CD4-positive, alpha-beta T cell treated with Interleukin-17A for 1 hour (primary cell): ENCODE measurements at regions not wholly inside any gene's neighbourhood (a gene's known extent, or its start where the extent isn't known, plus 50 kb on each side); places are given as distances from the start of the nearest gene placed in this dataset.

Experiments used
- DNase-seq: peaks from one replicate; pipeline ENCODE4 v3.0.0-alpha.2; 2020

- DNase-seq = no peak
These were observed 311.2 kb downstream of the CMPK2 start for GRCh38 chr2:6554466-6554865.

- no peak for DNase-seq
These were observed 309.0 kb downstream of the CMPK2 start for GRCh38 chr2:6556755-6557154.

DNA sequence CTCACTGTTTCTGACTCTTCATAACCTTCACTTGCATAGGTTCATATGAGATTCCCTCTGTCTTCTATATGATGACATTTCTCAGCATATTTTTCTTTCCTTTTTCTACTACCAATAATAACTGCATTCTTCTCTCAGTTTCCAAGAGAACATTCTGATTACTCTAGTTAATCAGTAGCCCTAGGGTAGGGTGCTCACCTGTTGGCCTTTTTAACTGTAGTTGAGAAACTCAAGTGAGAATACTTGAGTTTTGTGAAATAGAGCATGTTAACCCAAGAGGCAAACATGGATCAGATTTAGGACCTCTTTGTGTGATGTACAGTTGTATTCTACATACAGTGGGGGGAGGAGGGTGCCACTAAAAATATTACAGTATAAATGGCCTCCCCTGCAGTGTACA is 308.0 kb downstream of the CMPK2 start:
- DNase-seq = no peak

DNA sequence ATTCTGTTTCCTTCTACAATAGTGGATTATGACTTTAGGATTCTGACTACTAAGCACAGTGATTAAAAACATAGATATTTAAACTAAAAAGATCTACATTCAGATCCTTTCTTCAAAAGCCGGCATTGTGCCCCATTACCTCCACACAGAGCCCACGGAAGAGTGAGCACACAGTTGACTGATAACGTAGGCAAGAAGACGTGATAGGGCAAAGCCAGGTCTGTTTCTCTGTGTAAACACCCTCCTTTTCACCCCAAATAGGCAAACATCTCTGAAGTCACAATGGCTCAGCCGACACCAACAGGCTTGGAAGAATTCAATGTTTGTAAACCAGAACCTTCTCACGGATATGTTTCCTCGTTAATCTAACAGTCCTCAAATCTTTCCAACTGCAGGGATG is 302.9 kb downstream of the CMPK2 start:
- DNase-seq = no peak

DNA sequence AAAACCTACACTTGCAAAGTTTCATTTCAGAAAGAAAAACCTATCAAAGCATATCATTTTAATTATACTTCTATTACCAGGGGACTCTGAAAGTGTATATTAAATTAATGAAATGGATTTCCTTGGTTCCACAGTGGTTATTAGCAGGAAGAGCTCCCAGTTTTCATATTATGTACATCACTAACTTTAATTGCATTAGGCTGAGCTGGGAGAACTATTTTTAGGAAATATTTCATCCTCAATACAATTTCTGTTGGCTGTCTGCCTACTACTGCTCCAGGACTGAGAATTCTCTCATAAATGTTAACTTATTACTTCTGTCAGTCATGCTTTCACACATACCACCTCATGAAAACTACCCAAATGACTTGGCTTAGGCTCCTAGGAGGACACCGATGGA is 301.4 kb downstream of the CMPK2 start:
- no peak for DNase-seq

DNA sequence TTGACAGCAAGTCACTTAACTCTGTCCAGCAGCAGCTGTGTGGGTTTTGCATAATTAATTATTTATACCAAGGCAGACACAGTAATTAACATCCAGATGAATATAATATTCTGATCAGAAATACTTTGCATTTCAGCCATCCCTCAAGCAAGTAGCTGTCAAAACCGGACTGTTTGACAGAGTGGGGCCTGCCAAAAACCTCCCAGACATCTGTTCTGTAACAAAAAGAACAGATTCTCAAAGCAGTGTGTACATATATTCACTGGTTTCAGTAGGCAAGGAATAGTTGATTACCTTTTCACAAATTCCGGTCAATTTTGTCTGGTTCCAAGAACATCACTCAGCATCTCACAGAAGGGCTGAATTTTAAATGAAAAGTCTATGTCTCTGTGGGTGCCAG is 291.6 kb downstream of the CMPK2 start:
- DNase-seq = no peak

GRCh38 chr2:6576302-6576701 is 289.4 kb downstream of the CMPK2 start:
- DNase-seq = no peak

DNA sequence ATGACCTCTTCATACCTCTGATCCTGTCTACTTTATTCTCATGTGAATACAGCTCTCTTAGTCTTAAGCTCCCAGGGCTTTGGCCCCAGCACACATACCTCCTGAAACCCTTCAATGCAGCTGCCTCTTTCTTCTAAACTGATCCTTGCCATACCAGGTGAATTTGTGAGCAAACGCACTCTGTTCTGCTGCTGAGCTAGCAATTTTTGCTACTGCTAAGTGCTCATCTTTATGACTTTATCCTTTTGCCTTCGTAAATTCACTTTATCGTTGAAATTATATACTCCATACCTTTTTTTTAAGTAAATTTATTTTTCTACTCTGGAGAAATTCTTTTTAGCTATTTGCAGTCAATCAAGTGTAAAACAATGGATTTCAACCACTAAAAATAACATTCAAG is 287.7 kb downstream of the CMPK2 start:
- no peak for DNase-seq

GRCh38 chr2:6578416-6578815 is 287.3 kb downstream of the CMPK2 start:
- DNase-seq = no peak

GRCh38 chr2:6579281-6579680 is 286.4 kb downstream of the CMPK2 start:
- DNase-seq = no peak

DNA sequence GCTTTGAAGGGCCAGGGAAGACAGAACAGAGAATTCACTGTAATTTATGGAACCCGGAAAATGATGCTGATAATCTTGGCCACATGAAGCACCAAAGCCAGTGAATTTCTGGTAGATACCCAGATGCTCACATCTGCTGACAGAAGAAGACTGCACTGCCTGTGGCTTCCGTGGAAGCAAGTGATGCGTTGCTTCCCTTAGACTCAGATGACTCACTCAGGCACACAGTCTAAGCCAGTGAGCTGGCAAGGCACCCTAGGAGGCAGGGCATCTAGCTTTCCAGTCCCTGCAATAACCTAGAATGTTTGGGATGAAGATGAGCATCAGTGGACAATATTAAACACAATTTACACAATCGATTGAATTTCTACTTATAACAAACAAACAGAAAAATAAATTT is 284.7 kb downstream of the CMPK2 start:
- DNase-seq = no peak

- DNase-seq = no peak
These were observed 276.6 kb downstream of the CMPK2 start for GRCh38 chr2:6589150-6589549.

DNA sequence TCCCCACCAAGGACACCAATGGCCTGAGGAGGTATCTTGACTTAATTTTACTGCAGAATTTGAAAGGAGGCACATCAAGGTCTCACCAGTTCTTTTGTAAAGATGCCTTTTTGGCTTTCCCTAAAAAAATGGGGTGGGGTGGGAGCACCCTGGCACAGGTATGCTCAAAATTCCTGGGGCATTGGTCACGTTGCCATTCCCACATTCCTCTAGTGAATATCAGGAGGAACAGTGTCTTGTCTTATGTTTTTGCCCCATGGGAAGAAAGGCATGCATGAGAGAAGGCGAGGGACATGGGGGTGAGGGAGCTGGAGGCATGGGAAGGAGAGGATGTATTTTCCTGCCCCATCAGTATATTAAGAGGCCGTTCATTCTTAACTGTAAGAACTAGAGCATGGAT is 275.3 kb downstream of the CMPK2 start:
- DNase-seq = no peak

DNA sequence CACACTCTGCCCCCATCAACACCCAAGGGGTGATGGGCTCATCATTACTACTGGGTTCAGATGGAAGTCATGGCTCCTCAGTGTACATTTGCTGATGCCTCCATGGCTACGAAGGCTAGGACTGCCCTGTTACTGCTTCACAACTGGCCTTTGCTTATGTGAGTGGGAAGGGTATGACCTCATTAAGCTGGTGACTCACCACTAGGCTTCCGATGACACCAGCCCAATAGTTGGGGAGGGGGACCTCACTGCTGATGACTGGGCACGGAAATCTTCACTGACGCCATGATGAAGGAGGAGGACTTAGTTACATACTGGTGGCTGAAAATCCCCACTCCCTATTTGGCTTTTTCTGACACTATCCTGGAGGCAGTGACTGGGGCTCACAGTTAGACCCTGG is 263.2 kb downstream of the CMPK2 start:
- DNase-seq = no peak

DNA sequence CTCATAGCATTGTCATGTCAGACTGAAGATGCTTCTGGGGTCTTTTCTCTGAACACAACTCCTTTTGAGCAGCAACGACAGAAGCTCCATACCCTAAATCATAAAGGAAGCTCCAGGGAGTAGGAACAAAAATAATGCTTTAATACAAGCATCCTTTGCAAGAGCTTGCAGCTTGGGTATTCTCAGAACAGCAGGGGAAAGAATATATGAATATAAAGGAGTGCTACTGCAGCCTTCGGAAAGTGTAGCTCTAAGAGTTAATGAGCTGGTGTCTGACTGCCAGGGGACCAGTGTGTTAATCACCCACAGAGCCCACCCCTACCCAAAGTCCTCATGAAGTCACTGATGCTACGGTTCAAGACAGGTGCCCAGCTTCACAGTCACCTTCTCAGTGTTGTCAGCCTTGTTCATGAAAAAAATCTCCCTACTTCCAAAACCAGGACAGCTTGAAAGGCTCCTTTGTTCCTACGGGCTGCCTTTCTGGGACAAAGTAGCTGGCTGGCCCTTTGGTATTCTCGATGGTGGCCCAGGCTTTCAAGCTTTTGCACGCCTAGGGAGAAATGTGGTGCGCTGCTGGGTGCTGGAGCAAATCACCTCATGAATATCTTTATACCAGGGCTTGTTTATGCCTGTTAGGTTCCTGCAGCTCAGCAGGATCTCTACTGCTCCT is 259.7 kb downstream of the CMPK2 start:
- no peak for DNase-seq

DNA sequence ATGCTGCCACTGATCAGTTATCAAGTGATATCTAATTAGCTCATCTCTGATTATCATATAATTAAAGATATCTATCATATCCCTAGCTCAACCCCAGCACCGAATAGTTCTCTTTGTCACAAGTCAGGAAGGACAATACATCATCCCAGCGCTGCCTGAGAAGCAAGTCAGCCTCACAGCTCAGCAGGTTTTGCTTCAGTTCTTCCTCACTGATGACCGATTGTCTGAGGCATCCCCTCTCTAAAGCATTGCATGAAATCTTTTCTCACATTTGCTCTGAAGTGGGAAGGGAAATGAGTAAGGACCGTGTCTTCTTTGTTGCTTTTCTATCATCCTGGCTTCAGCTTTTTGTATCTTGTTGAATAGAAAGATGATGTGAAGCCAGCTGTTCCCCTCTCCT is 247.9 kb downstream of the CMPK2 start:
- no peak for DNase-seq

GRCh38 chr2:6618201-6618600 is 247.5 kb downstream of the CMPK2 start:
- no peak for DNase-seq

DNA sequence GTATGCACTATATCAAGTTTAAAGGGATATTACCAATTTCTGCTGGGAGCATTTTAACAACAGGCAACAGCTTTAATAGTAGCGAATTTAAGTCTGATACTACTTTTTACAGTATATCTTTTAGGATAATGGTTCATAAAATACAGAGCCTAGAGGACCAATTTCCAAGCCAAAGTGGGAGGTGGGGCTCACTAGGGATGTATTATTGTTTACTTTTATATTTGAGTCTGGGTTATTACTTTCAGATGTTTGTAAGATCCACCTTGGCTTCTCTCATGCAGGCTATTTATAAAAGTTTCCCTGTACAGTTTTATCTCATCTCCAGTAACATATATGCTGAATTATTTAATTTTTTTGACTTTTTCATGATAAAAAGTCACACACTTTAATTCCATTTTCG is 242.0 kb downstream of the CMPK2 start:
- no peak for DNase-seq

GRCh38 chr2:6626401-6627012 is 239.2 kb downstream of the CMPK2 start:
- no peak for DNase-seq

DNA sequence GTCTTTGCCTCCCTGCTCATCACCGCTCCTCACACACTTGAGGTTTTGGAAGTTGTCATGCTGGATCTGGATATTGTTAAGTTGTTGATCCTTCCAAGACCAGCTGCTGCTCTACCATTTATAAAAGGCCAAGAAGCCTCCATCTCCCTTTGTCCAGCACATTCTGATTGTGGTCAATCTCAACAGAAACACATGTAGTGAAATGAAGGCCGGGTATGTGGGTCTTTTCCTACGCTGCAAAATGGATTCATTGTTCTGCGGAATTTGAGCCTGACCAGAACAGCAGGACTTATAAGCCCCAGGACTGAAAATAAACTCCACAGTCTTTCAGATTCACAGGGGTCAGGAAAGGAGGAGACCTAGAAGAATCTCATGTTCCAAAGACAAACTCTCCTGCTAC is 238.4 kb downstream of the CMPK2 start:
- no peak for DNase-seq

DNA sequence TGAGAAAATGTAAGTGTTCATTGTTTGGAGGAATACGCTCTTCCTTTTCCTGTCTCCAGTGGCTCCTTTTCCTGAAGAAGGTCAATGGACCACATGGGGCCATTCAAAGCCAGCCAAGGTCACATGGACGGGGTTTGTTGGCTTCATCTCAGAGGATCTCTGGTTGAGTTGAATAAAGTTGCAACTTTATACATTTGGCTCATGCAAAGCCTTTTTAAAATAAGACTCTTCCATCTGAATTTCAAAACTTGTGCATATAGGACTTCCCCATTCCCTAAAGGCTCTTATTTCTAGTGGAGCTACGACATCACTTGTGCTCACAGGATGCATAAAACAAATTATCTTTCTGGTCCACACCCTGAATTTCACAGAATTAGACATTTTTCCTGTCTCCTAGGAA is 235.5 kb downstream of the CMPK2 start:
- DNase-seq = no peak

- DNase-seq = no peak
These were observed 230.4 kb downstream of the CMPK2 start for GRCh38 chr2:6635296-6635695.

DNA sequence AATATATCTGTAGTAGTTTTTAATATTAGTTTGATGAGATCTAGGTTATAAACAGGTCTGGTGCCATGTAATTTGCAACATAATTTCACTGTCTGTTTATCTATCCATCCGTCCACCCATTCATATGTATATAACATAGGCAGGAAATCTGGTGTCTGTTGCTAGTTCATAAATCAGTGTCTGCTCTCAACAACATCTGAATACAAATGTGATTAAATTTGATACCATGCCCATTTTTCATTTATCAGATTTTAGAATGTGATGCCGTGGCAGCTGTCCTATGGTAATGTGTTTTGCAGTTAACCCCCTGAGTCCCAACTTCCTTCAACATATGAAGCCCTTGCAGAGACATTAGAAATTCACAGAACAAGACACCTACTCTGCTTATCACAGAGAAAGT is 228.4 kb downstream of the CMPK2 start:
- no peak for DNase-seq

DNA sequence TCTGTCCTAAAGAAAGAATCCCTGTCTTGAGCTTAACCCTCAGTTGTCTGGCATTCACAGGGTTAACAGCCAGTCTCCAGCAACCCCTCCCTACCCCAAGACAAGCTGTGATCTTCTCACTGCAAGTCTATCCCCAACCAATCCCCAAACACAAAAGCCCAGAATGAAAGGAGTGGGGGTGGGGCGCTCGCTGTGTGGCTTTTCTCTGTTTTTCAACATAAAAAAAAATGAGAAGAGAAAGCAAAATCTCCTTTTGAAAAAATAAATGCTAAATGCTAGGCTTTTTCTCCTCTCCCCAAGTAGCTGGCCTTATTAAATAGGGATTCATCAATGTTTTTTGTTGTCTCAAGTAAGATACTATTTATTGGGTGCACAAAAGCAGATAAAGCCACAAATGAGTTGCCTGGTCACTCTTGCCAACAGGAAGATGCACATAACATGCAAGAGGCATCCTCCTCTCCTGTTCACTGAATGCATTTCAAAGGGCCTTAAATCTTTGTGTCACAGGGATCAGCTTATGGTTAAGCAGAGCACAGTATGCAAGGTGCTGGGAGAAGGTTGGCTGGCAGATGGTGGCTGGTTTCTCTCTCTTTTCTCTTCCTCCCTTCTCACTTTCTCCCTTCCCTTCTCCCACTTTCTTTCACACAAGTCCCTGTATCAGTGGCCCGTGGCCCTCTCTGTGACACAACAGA is 225.6 kb downstream of the CMPK2 start:
- no peak for DNase-seq

- DNase-seq = no peak
These were observed 225.1 kb downstream of the CMPK2 start for GRCh38 chr2:6640621-6641015.
